ENCODE measurements at regions not wholly inside any gene's neighbourhood (a gene's known extent, or its start where the extent isn't known, plus 50 kb on each side); places are given as distances from the start of the nearest gene placed in this dataset.

DNA sequence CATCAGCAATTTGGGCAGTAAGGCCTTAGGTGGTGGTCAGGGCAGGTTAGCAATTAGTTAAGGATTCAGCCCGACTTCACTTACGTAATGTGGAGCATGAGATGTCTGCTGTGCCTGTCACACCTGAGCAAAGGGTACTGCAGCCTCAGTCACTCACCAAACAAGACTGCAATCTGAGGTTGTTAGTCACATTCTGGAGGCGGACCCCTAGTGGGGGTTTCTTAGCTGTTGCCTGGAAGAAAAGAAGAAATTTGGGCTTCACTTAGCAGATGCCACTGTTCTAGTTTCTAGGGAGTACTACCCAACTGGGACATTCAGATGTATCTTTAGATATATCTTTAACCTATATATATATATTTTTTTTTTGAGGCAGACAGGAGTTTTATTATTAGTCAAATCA, 529.9 kb downstream of the SLC4A3 start:
- H3K27ac ChIP-seq, result no peak overlapping the region
- no peak overlapping the region for H3K4me3 ChIP-seq
- TF ChIP-seq, protein P1, sequence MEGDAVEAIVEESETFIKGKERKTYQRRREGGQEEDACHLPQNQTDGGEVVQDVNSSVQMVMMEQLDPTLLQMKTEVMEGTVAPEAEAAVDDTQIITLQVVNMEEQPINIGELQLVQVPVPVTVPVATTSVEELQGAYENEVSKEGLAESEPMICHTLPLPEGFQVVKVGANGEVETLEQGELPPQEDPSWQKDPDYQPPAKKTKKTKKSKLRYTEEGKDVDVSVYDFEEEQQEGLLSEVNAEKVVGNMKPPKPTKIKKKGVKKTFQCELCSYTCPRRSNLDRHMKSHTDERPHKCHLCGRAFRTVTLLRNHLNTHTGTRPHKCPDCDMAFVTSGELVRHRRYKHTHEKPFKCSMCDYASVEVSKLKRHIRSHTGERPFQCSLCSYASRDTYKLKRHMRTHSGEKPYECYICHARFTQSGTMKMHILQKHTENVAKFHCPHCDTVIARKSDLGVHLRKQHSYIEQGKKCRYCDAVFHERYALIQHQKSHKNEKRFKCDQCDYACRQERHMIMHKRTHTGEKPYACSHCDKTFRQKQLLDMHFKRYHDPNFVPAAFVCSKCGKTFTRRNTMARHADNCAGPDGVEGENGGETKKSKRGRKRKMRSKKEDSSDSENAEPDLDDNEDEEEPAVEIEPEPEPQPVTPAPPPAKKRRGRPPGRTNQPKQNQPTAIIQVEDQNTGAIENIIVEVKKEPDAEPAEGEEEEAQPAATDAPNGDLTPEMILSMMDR (IDR thresholded peaks at IDR 0.05), result no peak
- TF ChIP-seq POLR2A (IDR thresholded peaks at IDR 0.05), result no peak
- no peaks in the 10 kb centered on the region for H3K27me3 ChIP-seq
- WGBS, 2 donors, result 79 to 84% methylated on average over 2 to 3 of the region's 3 CpGs
- no peaks in the 10 kb centered on the region for H3K9me3 ChIP-seq
- H3K36me3 ChIP-seq, result no peaks in the 10 kb centered on the region
- H3K4me1 ChIP-seq, result peaks cover 0 to 16% (median 0%) of the 10 kb centered on the region in 3 donors
- DNase-seq, result no peak
- intact Hi-C loops (cut with DNase I), result no loop called here

DNA sequence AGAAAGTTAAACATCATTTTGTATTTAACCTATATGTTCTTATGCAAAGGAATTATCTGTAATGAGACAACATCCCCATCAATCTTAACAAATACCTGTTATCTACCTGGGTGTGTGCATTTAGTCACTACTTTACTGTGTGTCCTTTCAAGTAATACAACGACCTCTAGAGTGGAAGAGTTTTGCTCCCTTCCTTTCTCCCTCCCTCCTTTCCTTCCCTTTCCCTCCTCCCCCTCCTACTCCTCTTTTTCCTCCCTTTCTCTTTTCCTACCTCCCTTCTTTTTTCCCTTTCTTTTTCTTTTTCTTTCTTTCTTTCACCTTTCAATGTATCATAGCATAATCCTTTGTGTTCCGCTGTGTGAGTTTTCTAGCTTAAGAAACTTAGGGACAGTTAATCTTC, 532.3 kb downstream of the SLC4A3 start:
- WGBS, 2 donors, result 58 to 65% methylated on average over 2 of the region's 2 CpGs
- intact Hi-C loops (cut with DNase I), result no loop called here
- Histone ChIP-seq H3K4me1 (peaks cover 0 to 16% (median 0%) of the 10 kb centered on the region in 3 donors), H3K4me3 (no peak overlapping the region), H3K27me3 (no peaks in the 10 kb centered on the region), H3K36me3 (no peaks in the 10 kb centered on the region), H3K9me3 (no peaks in the 10 kb centered on the region), H3K27ac (peak overlapping the region in 2 of 4 donors; percentile 30 to 56)
- no peak for DNase-seq
- no peak for TF ChIP-seq POLR2A (IDR thresholded peaks at IDR 0.05)
- TF ChIP-seq, protein P1 (IDR thresholded peaks at IDR 0.05), result no peak

DNA sequence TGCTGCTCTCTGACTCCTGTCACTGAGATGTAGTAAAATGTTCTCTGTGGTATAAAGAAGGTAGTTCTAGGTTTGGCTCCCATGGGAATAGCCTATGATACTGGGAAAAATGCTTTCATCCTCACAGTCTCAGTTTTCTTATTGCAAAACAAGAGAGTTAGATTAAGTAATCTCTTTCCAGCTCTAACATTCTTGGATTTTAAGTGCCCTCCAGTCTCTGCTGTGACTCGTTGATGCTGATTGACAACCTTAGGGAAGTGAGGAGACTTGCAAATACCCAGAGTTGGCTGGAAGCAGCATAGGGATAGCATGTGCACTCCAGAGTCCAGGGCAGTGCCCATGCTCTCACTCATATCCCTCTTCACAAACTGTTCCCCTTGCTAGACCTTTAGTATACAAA, 534.9 kb downstream of the SLC4A3 start:
- Histone ChIP-seq H3K9me3 (no peaks in the 10 kb centered on the region), H3K4me3 (no peak overlapping the region), H3K4me1 (peaks cover 0 to 19% (median 0%) of the 10 kb centered on the region in 3 donors), H3K27me3 (no peaks in the 10 kb centered on the region), H3K27ac (no peak overlapping the region), H3K36me3 (no peaks in the 10 kb centered on the region)
- no peak for DNase-seq
- no peak for TF ChIP-seq POLR2A (IDR thresholded peaks at IDR 0.05)
- TF ChIP-seq, protein P1 (IDR thresholded peaks at IDR 0.05), result no peak
- intact Hi-C loops (cut with DNase I), result no loop called here
- 13 to 40% methylated on average over 1 of the region's 1 CpG for WGBS, 2 donors

DNA sequence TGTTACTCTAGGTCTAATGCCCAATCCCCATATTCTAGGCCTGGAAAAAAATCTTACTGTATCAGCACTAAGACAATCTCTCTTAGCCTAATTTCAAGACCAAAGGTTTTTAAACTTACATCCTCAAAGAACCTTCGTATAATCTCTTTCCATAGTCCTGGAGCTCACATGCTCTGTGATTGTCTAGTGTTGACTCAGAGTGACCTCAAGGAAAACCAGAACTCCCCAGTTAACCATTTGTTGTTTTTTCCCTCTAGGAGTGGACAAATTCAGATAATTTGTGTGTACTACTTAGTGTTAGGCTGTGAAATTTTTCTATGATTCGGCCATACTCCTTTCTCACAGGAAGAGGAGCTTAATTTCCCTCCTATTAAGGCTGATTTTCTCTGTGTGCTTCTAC, 536.1 kb downstream of the SLC4A3 start:
- Histone ChIP-seq H3K4me1 (peaks cover 0 to 18% (median 0%) of the 10 kb centered on the region in 3 donors), H3K4me3 (no peak overlapping the region), H3K27me3 (no peaks in the 10 kb centered on the region), H3K36me3 (no peaks in the 10 kb centered on the region), H3K9me3 (no peaks in the 10 kb centered on the region), H3K27ac (no peak overlapping the region)
- intact Hi-C loops (cut with DNase I), result no loop called here
- no peak for TF ChIP-seq POLR2A (IDR thresholded peaks at IDR 0.05)
- TF ChIP-seq, protein P1 (IDR thresholded peaks at IDR 0.05), result no peak
- WGBS, 2 donors, result 66 to 72% methylated on average over 2 of the region's 2 CpGs
- DNase-seq, result no peak

DNA sequence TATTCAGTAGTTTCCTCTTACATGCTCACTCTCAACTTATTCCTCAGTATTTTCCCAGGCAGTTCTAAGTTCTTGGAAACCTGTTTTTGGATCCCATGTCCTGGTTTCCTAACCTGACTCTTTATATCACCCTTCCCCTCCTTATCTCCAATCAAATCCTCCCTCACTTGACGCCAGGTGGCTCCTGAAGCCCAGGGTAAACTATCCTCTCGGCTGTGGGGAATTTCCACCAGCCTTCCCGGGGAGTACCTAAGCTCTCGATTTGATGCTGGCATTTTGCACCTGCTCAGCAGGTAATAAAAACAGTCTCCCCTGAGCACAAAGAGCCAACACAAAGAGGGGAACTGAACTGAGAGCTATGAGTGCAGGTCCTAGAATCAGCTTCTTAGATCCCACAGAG, 538.0 kb downstream of the SLC4A3 start:
- H3K36me3 ChIP-seq, result no peaks in the 10 kb centered on the region
- H3K9me3 ChIP-seq, result no peaks in the 10 kb centered on the region
- no peak overlapping the region for H3K27ac ChIP-seq
- H3K4me3 ChIP-seq, result no peak overlapping the region
- WGBS, 2 donors, result 21 to 55% methylated on average over 4 of the region's 4 CpGs
- intact Hi-C loops (cut with DNase I), result no loop called here
- no peaks in the 10 kb centered on the region for H3K27me3 ChIP-seq
- no peak for DNase-seq
- H3K4me1 ChIP-seq, result peaks cover 0 to 17% (median 0%) of the 10 kb centered on the region in 3 donors
- TF ChIP-seq, protein P1 (IDR thresholded peaks at IDR 0.05), result peak in 4 of 6 experiments; percentile 20 to 54 (median 30)
- TF ChIP-seq POLR2A (IDR thresholded peaks at IDR 0.05), result no peak
